GM21576 (cell line): ENCODE measurements at regions not wholly inside any gene's neighbourhood (a gene's known extent, or its start where the extent isn't known, plus 50 kb on each side); places are given as distances from the start of the nearest gene placed in this dataset.

Experiments
- ATAC-seq: cut with Tn5 transposase; IDR thresholded peaks from one replicate; pipeline ENCODE4 v1.9.1; 2021; ENCODE audit warnings: mild to moderate bottlenecking, moderate library complexity; ENCODE audit not compliant: unreplicated experiment

DNA sequence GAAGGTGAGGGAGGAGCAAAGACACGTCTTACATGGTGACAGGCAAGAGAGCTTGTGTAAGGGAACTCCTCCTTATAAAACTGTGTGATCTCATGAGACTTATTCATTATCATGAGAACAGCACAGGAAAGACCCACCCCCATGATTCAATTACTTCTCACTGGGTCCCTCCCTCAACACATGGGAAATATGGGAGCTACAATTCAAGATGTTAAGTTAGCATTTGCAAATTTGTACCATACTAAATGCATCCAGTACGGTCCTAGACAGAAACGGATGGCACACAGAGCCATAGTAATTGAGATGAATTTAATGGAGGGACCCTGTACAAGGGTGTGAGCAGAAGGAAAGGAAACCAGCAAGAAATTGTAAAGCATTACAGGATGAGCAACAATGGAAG lies 765.8 kb upstream of the API5 start:
- ATAC-seq = no peak

DNA sequence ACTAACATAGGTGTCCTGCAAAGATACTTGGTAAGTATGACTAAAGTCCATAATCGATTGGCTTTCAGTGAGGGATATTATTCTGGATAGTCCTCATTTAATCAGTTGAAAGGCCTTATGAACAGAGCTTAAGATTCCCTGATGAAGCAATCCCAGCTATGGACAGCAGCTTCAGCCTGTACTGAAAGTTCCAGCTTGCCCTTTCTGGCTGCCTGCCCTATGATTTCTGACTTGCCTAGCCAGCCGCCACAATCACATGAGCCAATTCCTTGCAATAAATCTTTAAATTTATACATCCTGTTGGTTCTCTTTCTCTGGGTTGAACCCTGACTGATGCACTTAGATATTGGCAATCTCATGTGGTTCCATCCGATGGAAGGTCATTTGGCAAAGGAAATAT lies 759.0 kb upstream of the API5 start:
- ATAC-seq = no peak

DNA sequence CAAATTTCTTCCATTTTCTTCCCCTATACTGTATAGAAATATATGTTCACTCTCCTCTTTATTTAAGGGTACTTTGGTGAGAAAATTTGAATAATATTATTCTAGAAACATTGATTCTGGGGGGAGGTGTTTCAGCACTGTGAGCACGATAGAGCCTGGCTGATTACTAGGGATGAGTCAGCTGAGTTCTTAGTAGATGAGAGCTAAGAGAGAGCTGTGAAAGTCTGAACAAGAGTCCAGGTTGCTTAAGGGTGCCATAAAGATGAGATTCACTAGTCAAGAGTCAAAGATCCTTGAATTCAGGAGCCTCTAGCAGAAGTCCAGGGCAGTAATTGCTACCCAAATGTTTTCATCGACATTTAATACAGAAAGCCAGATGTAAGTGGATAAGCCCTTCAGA lies 756.6 kb upstream of the API5 start:
- no peak for ATAC-seq

DNA sequence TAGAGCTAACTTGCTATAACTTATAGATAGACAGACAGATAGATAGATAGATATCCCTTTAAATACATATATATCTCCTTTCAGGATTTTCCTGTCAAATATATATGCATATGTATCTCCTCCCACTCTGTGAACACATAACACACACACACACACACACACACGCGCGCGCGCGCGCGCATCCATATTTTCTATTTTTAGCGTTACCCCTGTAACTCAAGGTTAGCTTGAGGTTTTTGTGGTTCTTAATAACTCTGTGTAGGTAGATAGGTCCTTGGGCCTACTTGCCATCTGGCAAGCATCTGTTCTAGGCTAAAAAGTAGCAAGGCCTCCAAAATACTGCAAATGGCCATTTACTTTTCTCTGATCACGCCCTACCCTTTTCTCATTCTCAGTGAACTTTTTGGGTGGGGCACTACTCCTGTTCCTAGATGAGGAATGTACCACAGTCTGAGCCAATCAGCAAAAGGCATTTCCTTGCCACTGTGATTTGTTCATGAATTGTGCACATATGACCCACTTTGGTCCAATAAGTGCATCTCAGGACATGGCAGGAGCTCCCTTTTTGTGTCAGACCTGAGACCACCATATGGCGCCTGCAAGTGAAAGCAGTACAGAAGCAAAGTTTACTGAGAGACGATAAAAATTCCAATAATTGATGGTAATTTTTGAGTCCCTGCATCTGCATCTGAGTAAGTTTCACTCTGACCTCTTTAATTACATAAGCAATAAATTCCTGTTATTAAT lies 740.5 kb upstream of the API5 start:
- no peak for ATAC-seq

DNA sequence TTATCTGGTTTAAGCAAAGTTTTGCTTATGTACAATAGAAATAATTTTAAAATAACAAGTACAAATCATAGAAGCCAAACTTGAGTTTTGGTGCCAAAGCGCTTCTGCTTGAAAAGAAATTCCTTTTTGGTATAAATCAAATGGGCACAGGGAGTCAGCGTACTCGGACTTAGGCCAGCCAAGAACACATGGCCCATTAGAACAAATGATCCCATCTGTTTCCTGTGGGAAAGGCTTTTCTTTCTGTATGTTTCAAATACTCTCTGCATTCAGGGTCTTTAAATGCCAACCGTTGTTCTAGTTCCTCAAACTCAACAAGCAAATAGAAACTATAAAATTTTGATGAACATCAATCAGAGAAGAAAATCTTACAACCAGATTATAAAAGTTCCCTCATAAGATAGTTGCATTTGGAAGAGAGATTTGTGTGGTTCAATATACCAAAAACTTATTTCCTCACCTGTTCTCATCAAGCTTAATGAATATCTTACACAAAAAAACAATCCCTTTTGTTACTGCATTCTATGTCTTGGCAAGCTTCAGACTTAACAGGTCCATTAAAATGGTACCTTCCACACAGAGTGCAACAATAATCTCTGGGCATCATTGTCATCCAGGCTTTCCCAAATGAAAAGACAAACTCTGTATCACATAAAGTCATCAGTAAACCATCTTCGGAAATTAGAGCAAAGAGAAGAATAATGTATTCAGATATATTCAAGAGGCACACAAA lies 739.8 kb upstream of the API5 start:
- ATAC-seq = no peak

DNA sequence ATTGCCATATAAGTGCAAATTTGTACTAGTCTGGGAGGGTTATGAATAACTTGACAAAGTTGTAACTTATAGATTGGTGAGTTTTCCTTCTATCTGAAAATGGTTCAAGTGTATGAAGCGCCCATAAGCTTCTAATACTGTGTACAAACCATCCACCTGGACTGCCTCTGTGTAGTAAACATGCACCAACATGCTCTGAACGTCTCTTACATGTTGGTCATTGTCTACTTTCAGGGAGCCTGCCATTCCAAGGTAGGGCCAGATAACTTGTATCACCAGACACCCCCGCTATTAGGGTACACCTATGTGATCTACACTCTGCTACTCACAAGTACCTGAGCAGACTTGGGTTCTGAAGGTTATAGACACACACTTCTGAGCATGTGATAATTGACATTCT lies 735.5 kb upstream of the API5 start:
- ATAC-seq = no peak

DNA sequence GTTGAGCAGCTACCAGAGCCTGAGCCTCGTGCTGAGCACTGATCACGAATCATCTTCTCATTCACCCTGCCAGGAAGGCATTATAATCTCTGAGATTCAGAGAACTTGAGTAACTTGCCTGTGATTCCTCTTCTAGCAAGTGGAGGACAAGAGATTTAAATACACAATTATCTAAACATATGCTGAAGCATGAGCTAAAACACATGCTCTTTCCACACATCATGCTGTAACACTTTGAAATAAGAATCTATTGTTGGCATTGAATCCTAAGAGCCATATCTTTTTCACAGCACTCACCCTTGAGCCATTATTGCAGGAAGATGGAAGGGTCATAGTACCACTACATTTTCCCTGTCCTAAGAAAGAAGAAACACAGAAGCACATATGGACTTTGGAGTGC lies 722.5 kb upstream of the API5 start:
- no peak for ATAC-seq

DNA sequence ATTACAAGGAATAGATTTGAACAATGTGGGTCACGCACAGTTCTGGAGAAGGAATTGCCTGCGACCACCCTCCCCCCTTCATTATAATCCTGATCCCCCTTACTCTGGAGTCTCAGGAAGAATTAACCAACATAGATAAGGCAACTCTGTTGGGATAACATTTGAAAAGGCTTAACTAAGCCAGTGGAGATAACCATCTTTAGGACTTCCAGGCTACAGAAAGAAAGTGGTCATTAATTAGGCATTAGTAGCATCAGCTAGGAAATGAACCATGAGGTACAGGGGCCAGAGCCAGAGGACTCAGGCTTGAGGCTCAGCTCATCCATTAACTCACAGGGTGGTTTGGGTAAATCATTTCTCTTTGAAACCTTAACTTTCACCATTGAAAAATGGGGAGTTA lies 720.0 kb upstream of the API5 start:
- ATAC-seq = no peak

DNA sequence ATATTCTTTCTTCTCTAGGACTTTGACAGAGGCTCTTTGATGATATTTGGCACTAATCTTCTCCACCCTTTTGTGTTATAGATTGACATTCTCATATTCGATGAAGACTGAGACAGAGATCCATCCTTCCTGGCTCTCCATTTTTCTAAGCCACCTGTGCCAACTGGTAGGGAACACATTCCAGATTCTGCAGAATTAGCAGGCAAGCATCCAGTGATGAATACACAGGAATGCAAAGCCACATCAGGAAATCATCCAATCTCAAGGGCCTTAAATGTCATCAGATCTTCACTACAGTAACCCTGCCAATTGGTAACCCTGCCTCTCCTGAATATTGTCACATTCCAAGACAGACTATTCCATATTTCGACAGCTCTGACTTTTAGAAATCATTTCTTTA lies 718.4 kb upstream of the API5 start:
- no peak for ATAC-seq

DNA sequence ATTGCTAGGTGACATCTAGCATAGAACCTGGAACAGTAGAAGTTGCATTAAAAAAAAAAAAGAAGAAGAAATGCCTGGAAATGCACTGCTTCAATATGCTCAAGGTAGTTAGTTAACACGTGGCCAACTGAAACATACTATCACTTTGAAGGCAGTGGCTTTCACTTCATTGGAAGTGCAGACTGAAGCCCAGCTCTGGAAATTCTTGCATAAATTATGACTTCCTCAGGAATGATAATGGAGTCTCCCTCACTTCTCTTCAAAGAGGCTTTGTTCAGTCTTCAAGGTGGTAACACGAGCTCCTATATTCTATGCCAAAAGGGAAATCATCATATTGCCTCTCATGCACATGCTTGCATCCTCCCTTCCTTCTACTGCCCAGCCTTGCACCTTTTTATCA lies 715.9 kb upstream of the API5 start:
- no peak for ATAC-seq

DNA sequence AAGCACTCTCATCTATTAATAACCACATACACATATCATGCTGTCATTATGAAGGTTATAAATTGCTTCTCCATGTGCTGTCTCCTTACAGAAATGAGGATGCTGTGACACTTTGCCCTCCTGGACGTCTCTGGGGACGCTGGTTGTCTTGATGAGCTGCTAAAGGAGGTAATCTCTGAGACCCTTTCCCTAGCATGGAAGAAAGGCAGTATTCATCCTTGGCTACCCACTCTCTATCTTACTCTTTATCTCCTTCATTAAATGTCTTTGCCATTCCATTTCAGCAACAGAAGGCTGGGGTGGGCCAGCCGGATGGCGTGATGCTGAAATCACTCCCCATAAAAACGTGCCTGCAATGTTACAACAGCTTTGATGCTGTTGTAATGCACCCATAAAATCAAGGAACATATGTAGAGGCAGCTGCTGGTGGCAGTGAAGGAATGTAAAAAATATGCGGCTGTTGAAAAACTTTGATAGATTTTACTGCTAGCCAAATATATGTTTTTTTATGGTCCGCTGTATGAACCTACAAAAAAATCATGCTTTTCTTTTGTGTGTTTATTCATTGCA lies 715.1 kb upstream of the API5 start:
- ATAC-seq = no peak

DNA sequence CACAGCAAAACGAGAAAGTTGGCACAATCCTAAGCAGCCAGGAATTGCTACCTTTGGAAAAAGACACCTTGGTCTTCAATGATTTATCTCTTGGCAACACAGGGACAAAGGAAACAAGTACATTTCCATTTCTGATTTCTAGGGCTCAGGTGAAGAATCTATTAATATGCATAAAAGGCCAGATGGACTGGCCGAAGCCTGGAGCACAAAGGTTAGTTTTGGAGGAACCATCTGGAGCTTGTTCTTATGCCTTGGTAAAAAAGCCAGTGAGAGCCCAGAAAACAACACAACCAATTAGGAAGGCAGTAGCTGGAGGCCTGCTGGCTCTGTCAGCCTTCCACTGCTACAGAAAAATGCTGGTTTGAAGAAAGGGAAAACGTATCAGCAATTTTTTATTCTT lies 713.5 kb upstream of the API5 start:
- no peak for ATAC-seq

DNA sequence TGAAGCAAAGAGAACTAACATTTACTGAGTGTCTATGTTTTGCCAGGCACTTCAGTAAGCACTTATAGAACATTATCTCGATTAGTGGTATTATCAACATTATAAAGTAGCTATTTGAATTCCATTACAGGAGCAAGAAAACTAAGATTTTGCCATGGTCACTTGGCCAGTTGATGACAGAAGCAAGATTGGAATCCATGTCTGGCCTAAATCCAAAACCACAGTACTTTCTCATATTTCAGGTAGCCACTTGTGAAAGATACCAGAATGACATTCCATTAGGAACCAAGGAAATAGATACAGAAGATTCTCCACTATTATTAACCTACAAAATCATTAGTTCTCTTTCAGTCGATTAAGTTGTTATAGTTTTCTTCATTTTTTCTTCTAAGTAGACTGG lies 691.0 kb upstream of the API5 start:
- ATAC-seq = no peak

DNA sequence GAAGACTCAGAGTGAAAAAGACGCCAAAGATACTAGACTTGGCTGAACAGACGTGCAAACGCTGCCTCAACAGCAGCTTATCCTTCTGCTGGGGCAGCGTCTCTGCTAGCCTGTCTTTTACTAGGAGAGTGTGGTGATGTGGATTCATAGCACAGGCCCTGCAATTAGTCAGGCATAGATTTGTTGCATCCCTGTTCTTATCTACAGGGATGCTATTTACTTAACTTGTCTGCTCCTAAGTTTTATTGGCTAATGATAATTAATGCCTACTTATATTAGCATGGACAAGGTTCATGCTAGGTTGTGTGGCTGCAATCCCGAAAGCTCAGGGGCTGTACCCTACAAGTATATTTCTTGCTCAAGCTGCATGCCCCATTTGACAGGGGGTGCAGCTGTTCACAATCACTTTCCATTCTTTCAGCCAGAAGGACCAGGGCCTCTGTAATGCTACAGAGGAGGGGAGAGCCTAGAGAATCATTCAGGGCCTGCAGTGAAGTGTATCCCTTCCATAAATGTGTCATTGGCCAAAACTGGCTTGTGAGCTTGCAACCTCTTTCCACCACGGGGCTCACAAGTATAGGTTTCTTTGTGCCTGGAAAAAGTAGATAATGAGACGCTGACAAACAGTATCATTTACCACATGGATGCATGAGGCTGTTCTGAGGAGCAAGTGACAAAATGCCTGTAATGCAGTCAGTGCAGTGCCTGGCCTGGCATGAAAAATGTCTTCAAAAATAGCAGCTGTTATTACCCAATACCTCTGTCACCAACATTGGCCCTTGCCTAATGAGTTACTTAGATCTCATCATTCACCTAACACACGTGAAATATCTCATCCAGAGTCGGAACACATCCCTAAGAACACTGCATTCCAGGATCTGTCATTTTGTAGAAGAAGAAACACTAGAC lies 685.8 kb upstream of the API5 start:
- no peak for ATAC-seq

DNA sequence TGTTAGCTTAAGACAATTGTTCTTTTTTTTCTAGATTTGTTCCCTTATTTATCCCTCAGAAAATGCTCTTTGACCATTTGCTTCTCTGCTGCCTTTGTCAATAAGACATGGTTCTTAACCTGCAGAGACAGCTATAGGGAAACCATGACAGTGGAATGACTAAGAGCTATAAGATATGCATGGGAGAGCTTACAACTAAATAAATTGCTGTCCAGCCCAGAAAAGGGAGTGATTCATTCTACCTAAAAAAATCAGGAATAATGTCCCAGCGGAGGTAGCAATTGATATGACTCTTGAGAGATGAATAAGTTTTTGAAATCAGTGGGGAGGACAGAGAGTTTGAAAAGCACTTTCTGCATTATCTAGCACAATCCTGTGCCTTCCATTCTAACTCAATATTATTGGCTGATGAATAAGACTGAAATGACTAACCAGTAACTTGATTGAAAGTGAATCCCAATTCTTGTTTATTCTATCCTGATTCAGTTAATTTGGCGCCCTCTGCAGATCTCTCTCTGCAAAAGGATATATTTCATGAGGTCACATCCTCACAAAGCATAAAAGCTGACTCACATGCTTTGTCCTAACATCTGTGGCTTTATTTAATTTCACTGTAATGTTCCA lies 680.5 kb upstream of the API5 start:
- no peak for ATAC-seq

DNA sequence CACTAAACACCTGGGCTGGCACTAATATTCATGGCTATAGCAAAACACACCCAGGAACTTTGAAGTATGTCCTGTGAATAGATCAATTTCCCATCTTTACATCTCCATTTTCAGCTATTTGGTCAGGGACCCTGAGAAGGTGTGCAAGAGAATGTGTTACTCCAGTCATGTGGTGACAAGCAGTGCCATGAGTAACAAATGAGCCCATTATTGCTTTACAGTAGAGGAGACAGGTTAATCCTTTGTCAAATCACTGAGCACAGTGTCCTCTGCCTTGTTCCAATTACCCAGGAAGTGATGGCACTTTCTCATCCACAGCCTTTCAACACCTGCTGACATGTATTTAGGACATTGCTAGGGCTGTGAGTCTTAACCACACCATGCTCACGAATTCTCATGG lies 664.8 kb upstream of the API5 start:
- no peak for ATAC-seq

DNA sequence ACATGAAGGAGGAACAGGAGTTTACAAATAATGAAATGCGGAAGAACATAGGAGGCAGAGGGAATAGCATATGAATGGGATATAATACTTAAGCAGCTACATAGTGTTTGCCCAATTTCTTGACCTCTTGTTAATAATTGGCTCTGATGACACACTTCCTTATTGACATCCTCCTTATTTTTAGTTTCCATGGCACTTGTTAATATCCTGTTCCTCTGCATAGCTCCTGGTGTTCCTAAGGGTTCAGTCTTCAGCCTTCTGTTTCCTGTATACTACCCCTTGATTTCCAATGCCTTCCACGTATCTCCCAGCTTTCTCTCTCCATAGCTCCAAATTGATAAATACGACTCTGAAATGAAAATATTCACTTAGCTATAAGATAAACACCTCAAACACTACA lies 663.8 kb upstream of the API5 start:
- no peak for ATAC-seq

DNA sequence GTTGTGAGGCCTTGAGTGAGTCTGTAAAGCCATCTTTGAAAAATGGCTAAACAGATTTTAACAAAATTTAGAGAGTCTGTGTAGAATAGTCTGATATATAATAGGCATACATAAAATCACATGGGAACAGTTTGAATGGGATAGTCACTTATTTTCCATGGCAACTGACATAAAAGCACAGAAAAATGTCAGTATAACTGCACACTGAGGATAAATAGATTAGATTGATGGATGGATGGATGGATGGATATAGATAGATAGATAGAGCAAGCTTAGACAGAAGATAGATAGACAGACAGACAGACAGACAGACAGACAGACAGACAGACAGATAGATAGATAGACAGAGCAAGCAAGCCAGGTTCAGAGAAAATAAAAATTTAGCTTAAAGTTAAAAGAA lies 660.2 kb upstream of the API5 start:
- no peak for ATAC-seq

DNA sequence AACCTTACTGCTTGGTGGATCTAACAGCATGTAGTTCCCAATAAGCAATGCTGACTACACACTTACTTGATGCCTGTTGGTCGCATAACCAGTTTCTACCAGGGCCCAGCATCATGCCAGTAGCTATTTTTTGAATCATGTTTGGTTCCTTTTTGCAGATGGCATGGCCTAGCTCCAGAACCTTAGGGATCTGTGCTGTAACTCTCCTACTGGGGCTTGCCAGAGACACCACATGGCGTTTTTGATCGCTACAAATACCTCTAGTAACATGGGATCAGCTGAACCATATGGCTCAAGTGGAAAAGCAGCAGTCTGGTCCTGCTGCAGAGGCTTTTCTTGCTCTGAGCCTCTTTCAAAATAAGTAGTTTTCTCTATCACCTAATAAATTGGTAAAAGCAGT lies 654.6 kb upstream of the API5 start:
- no peak for ATAC-seq

DNA sequence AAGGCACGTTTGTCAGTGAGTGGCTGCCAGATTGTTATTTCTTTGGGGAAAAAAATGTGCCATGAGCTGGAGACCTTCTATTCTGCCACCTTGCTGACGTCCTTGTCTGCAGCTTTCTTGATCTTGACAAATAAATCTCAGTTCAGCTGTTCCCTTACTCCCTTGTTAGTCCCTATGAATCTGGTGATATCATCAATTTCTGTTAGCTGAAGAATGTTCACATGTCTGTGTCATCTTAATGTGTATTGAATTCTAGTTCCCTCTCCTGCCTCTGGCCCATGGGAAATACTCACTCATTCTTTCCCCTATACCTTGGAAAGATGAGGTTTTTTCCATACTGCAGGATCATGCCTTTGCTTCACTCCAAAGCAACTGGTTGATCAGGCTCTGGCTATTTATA lies 649.9 kb upstream of the API5 start:
- ATAC-seq = no peak
